ENCODE measurements at regions not wholly inside any gene's neighbourhood (a gene's known extent, or its start where the extent isn't known, plus 50 kb on each side); places are given as distances from the start of the nearest gene placed in this dataset.

DNA sequence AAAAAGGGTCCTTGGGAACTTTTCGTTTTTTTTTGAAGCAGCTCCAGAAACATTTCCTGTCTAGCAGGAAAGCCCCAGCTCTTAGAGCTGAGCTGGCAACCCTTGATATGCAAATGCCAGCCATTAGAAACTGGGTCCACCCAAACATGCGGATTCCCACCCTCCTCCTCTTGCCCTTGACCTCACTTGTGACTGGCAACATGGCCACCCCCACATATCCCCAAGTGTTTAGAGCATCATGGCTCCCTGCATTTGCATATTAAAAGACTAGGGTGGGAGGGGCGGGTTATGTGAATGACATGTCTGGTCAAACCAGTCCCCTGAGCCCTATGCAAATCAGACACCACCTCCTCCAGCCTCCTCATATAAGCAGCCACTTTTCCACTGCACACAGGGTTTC lies 671.1 kb downstream of the FAT4 start:
- TF ChIP-seq, protein P1, sequence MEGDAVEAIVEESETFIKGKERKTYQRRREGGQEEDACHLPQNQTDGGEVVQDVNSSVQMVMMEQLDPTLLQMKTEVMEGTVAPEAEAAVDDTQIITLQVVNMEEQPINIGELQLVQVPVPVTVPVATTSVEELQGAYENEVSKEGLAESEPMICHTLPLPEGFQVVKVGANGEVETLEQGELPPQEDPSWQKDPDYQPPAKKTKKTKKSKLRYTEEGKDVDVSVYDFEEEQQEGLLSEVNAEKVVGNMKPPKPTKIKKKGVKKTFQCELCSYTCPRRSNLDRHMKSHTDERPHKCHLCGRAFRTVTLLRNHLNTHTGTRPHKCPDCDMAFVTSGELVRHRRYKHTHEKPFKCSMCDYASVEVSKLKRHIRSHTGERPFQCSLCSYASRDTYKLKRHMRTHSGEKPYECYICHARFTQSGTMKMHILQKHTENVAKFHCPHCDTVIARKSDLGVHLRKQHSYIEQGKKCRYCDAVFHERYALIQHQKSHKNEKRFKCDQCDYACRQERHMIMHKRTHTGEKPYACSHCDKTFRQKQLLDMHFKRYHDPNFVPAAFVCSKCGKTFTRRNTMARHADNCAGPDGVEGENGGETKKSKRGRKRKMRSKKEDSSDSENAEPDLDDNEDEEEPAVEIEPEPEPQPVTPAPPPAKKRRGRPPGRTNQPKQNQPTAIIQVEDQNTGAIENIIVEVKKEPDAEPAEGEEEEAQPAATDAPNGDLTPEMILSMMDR (IDR thresholded peaks at IDR 0.05), result no peak
- TF ChIP-seq POLR2A (IDR thresholded peaks at IDR 0.05), result no peak
- no peak for TF ChIP-seq POLR2AphosphoS5 (IDR thresholded peaks at IDR 0.05)
